Natural killer cell (primary cell): ENCODE measurements at regions not wholly inside any gene's neighbourhood (a gene's known extent, or its start where the extent isn't known, plus 50 kb on each side); places are given as distances from the start of the nearest gene placed in this dataset.

Experiments used
- ATAC-seq, 3 donors: fragments of 150-1000 bp in 2 of 3; fragments of 200-7000 bp in 1 of 3; cut with Tn5 transposase; 1 replicate in 1 of 3; 2 replicates in 2 of 3; pipeline ENCODE4 v1.10.0; 2021; ENCODE audit warnings: mild to moderate bottlenecking in 2 of 3, moderate library complexity in 2 of 3
- DNase-seq, 2 donors: peaks; one replicate each; pipeline versions ENCODE4 v3.0.0 to v3.0.0-alpha.2; 2013 to 2021; ENCODE audit warnings: mixed read lengths in 1 of 2
- H3K27ac ChIP-seq: one replicate; pipeline ENCODE4 v1.5.1; 2013; ENCODE audit warnings: mild to moderate bottlenecking, low read length
- H3K27me3 ChIP-seq: one replicate; pipeline ENCODE4 v1.6.1; 2013; ENCODE audit warnings: low read length; ENCODE audit not compliant: control insufficient read depth, insufficient read depth
- H3K36me3 ChIP-seq: one replicate; pipeline ENCODE4 v1.6.1; 2013; ENCODE audit warnings: low read length; ENCODE audit not compliant: control insufficient read depth, insufficient read depth
- H3K4me1 ChIP-seq: one replicate; pipeline ENCODE4 v1.6.1; 2013; ENCODE audit warnings: low read length; ENCODE audit not compliant: control insufficient read depth, insufficient read depth
- H3K4me3 ChIP-seq: one replicate; pipeline ENCODE4 v1.5.1; 2013; ENCODE audit warnings: low read length
- H3K9me3 ChIP-seq: one replicate; pipeline ENCODE4 v1.6.1; 2013; ENCODE audit warnings: low read length; ENCODE audit not compliant: control insufficient read depth, insufficient read depth
- H3K27ac Mint-ChIP-seq, 2 donors: one replicate each; pipeline ENCODE4 v1.8.0; 2022; ENCODE audit warnings: mild to moderate bottlenecking in 2 of 2, mixed read lengths in 2 of 2, moderate library complexity in 1 of 2
- H3K27me3 Mint-ChIP-seq, 2 donors: one replicate each; pipeline ENCODE4 v1.8.0; 2022; ENCODE audit warnings: low read depth in 2 of 2, mixed read lengths in 2 of 2
- H3K36me3 Mint-ChIP-seq: one replicate; pipeline ENCODE4 v1.8.0; 2022; ENCODE audit warnings: mixed read lengths
- H3K4me1 Mint-ChIP-seq, 2 donors: one replicate each; pipeline ENCODE4 v1.8.0; 2022; ENCODE audit warnings: mixed read lengths in 2 of 2
- H3K4me3 Mint-ChIP-seq: one replicate; pipeline ENCODE4 v1.8.0; 2022; ENCODE audit warnings: mild to moderate bottlenecking, moderate library complexity, mixed read lengths
- H3K9me3 Mint-ChIP-seq, 2 donors: one replicate each; pipeline ENCODE4 v1.8.0; 2022; ENCODE audit warnings: mixed read lengths in 2 of 2
- WGBS: methylation state at CpG from one replicate; pipeline ENCODE4 v1.1.7; 2013; ENCODE audit warnings: missing lambda C conversion rate; ENCODE audit not compliant: insufficient coverage; 5-methylcytosine and 5-hydroxymethylcytosine counted together
- intact Hi-C: fragments of 100-400 bp; cut with micrococcal nuclease; formaldehyde crosslinking; loops from one replicate; pipeline ENCODE4 v1.14.2; 2022
- TF ChIP-seq, protein P1 (sequence below): fragments of 200-600 bp; IDR thresholded peaks from one replicate; pipeline ENCODE4 v1.8.0; 2022; ENCODE audit warnings: antibody characterized with exemption

DNA sequence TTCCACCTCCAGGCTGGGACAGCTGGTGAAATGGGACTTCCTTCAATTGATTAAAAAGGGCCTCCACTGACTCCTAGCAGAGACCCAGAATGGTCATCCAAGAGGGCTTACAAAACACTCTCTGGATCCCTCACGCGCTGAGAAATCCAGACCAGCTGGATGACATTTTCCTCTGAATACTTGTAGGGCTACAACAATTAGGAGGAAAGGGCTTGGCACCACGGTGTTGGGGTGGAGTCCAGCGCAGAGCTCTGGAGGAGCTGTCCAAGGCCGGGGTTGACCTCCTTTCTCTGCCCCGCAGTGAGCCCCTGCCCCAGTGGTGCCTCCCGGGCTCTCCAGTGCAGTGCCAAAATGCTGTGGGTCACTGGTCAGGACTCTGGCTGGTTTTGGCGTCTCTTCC, 189.0 kb upstream of the CCND2 start:
- Mint-ChIP-seq H3K9me3 (no peaks in the 10 kb centered on the region), H3K36me3 (no peaks in the 10 kb centered on the region), H3K4me1 (no peaks in the 10 kb centered on the region), H3K4me3 (no peak overlapping the region), H3K27me3 (peaks cover 5 to 26% of the 10 kb centered on the region in 2 donors), H3K27ac (no peak overlapping the region)
- DNase-seq (no peak), ATAC-seq (no peak)
- Histone ChIP-seq H3K36me3 (no peaks in the 10 kb centered on the region), H3K27me3 (no peaks in the 10 kb centered on the region), H3K9me3 (no peaks in the 10 kb centered on the region), H3K27ac (no peak overlapping the region), H3K4me1 (no peaks in the 10 kb centered on the region), H3K4me3 (no peak overlapping the region)
- intact Hi-C loops: no loop called here
- TF ChIP-seq, protein P1, sequence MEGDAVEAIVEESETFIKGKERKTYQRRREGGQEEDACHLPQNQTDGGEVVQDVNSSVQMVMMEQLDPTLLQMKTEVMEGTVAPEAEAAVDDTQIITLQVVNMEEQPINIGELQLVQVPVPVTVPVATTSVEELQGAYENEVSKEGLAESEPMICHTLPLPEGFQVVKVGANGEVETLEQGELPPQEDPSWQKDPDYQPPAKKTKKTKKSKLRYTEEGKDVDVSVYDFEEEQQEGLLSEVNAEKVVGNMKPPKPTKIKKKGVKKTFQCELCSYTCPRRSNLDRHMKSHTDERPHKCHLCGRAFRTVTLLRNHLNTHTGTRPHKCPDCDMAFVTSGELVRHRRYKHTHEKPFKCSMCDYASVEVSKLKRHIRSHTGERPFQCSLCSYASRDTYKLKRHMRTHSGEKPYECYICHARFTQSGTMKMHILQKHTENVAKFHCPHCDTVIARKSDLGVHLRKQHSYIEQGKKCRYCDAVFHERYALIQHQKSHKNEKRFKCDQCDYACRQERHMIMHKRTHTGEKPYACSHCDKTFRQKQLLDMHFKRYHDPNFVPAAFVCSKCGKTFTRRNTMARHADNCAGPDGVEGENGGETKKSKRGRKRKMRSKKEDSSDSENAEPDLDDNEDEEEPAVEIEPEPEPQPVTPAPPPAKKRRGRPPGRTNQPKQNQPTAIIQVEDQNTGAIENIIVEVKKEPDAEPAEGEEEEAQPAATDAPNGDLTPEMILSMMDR: no peak
- WGBS: 82% methylated on average over 8 of the region's 8 CpGs

DNA sequence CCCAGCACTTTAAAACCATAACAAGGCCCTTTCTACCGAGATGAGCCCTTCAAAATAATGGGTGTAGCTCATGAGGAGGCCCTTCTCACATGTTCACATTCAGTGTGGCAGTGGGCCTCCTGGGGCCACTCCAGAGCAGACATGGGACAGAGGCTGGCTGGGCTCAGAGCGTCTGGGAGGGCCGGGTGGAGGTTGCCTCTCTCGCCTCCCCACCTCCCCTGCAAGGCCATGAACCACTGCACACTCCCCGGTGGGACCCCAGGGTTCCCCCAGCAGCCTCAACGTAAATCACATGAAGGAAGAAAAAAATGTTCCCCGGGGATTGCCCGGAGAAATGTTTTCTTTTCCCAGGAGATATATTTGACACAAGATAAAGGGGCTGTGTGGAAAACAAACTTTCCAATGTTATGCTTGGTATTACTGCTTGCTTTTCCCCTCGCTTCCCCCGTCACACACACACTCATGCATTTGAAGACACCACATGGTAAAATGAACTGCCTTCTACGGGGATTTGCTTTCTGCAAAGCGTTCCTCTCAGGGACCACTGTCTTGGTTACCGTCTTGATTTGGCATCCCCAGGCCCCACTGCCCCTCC, 190.7 kb upstream of the CCND2 start:
- no peak overlapping the region for H3K27ac Mint-ChIP-seq
- Histone ChIP-seq H3K36me3 (no peaks in the 10 kb centered on the region), H3K27me3 (no peaks in the 10 kb centered on the region), H3K4me3 (no peak overlapping the region), H3K4me1 (no peaks in the 10 kb centered on the region), H3K27ac (no peak overlapping the region), H3K9me3 (no peaks in the 10 kb centered on the region)
- H3K4me1 Mint-ChIP-seq: no peaks in the 10 kb centered on the region
- H3K27me3 Mint-ChIP-seq: peaks cover 8 to 20% of the 10 kb centered on the region in 2 donors
- intact Hi-C loops: no loop called here
- no peaks in the 10 kb centered on the region for H3K36me3 Mint-ChIP-seq
- no peak for DNase-seq
- no peak for ATAC-seq
- TF ChIP-seq, protein P1: no peak
- WGBS: 74% methylated on average over 13 of the region's 13 CpGs
- H3K4me3 Mint-ChIP-seq: no peak overlapping the region
- no peaks in the 10 kb centered on the region for H3K9me3 Mint-ChIP-seq

DNA sequence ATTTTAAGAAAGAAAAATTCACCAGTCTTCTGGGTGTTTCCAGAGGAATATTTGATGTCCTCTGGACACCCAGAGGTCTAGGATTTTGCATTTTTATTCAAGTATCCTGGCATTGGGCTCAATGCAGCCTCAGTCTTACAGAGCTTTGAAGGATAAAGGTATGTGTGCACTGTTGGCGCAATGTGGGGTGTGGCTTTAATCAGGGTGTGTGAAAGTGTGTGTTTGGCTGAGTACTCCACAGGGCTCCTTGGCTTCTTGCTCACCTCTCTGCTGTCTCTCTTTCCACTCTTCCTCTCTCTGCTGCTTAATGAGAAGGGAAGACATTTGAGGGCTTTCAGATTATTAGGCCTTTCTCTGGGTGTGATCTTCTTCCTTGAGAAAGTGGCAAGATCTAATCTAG, 193.3 kb upstream of the CCND2 start:
- no peaks in the 10 kb centered on the region for H3K9me3 ChIP-seq
- no peak overlapping the region for H3K27ac ChIP-seq
- no peak overlapping the region for H3K4me3 ChIP-seq
- H3K36me3 ChIP-seq: no peaks in the 10 kb centered on the region
- no peak for DNase-seq
- intact Hi-C loops: no loop called here
- H3K4me1 ChIP-seq: no peaks in the 10 kb centered on the region
- TF ChIP-seq, protein P1: no peak
- Mint-ChIP-seq H3K4me1 (no peaks in the 10 kb centered on the region), H3K9me3 (no peaks in the 10 kb centered on the region), H3K27ac (no peak overlapping the region), H3K4me3 (no peak overlapping the region), H3K27me3 (peaks cover 11 to 24% of the 10 kb centered on the region in 2 donors), H3K36me3 (no peaks in the 10 kb centered on the region)
- no peak for ATAC-seq
- H3K27me3 ChIP-seq: no peaks in the 10 kb centered on the region
- WGBS: 100% methylated on average over 1 of the region's 1 CpG

DNA sequence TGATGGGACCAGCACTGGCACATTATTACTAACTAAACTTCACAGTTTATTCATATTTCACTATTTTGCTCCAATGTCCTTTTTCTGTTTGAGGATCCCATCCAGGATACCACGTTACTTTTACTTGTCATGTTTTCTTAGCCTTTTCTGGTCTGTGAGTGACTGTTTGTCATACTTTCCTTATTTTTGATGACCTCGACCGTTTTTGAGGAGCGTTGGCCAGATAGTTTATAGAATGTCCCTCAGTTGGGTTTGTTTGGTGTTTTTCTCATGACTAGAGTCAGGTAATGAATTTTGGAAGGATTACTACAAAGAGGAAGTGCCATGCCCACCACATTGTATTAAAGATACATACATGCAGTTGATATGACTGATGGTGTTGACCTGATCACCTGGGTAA, 199.4 kb upstream of the CCND2 start:
- no peaks in the 10 kb centered on the region for H3K9me3 ChIP-seq
- DNase-seq: no peak
- H3K4me1 ChIP-seq: no peaks in the 10 kb centered on the region
- H3K27ac ChIP-seq: no peak overlapping the region
- peaks cover 15 to 20% of the 10 kb centered on the region in 2 donors for H3K27me3 Mint-ChIP-seq
- H3K36me3 ChIP-seq: no peaks in the 10 kb centered on the region
- ATAC-seq: no peak
- no peak overlapping the region for H3K4me3 ChIP-seq
- intact Hi-C loops: no loop called here
- H3K27ac Mint-ChIP-seq: no peak overlapping the region
- no peaks in the 10 kb centered on the region for H3K9me3 Mint-ChIP-seq
- TF ChIP-seq, protein P1: no peak
- H3K4me3 Mint-ChIP-seq: no peak overlapping the region
- no peaks in the 10 kb centered on the region for H3K36me3 Mint-ChIP-seq
- WGBS: 96% methylated on average over 4 of the region's 4 CpGs
- H3K4me1 Mint-ChIP-seq: no peaks in the 10 kb centered on the region
- H3K27me3 ChIP-seq: no peaks in the 10 kb centered on the region
